ENCODE measurements at regions not wholly inside any gene's neighbourhood (a gene's known extent, or its start where the extent isn't known, plus 50 kb on each side); places are given as distances from the start of the nearest gene placed in this dataset.

- Histone ChIP-seq H3K9me3 (ENCODE audit: insufficient read depth, low read length, severe bottlenecking) (no peaks in the 10 kb centered on the region), H4K20me1 (ENCODE audit: insufficient read depth, low read length) (no peaks in the 10 kb centered on the region), H3K4me1 (ENCODE audit: insufficient read depth, low read length) (no peaks in the 10 kb centered on the region), H3K9ac (ENCODE audit: low read depth, low read length) (no peak overlapping the region), H3K4me3 (ENCODE audit: low read depth in 1 of 2, low read length in 2 of 2) (no peak overlapping the region), H3K27me3 (ENCODE audit: insufficient read depth, low read length, poor library complexity) (no peaks in the 10 kb centered on the region), H3K27ac (ENCODE audit: low read length) (no peak overlapping the region), H3K4me2 (ENCODE audit: insufficient read depth, low read length) (no peak overlapping the region), H3K79me2 (ENCODE audit: insufficient read depth, low read length) (no peaks in the 10 kb centered on the region), H3K36me3 (ENCODE audit: insufficient read depth, low read length) (no peaks in the 10 kb centered on the region), H2AFZ (ENCODE audit: low read depth, low read length) (no peak overlapping the region)
- no peak for DNase-seq
- TF ChIP-seq CTCF (IDR thresholded peaks at IDR 0.05; ENCODE audit: borderline replicate concordance, extremely low read depth, low read length, poor library complexity, severe bottlenecking), result no peak
- TF ChIP-seq EZH2 (IDR thresholded peaks at IDR 0.05; ENCODE audit: borderline replicate concordance, low read depth, low read length, severe bottlenecking), result no peak
- no peak for ATAC-seq (ENCODE audit: insufficient read depth, low read depth)
Observed at GRCh38 chr7:54955696-54956420, 63.0 kb upstream of the EGFR start.

DNA sequence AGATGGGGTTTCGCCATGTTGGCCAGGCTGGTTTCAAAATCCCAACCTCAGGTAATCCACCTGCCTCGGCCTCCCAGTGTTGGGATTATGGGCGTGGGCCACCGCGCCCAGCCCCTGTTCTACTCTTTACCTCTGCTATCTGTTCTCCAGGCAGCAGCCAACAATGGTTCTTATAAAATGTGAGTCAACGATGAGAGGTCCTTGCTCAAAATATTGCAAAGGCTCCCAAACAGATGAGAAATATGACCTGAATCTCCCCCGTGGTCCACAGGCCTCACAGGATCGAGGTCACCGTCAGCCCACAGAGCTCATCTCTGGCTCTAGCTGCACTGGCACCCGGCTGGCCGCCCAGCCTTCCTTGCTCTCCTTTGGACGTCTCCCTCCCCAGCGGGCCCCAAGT, 62.0 kb upstream of the EGFR start:
- Histone ChIP-seq H3K4me3 (ENCODE audit: low read depth in 1 of 2, low read length in 2 of 2) (no peak overlapping the region), H3K36me3 (ENCODE audit: insufficient read depth, low read length) (no peaks in the 10 kb centered on the region), H3K27me3 (ENCODE audit: insufficient read depth, low read length, poor library complexity) (no peaks in the 10 kb centered on the region), H3K9me3 (ENCODE audit: insufficient read depth, low read length, severe bottlenecking) (no peaks in the 10 kb centered on the region), H3K79me2 (ENCODE audit: insufficient read depth, low read length) (no peaks in the 10 kb centered on the region), H3K9ac (ENCODE audit: low read depth, low read length) (no peak overlapping the region), H3K27ac (ENCODE audit: low read length) (no peak overlapping the region), H4K20me1 (ENCODE audit: insufficient read depth, low read length) (no peaks in the 10 kb centered on the region), H2AFZ (ENCODE audit: low read depth, low read length) (no peak overlapping the region), H3K4me1 (ENCODE audit: insufficient read depth, low read length) (no peaks in the 10 kb centered on the region), H3K4me2 (ENCODE audit: insufficient read depth, low read length) (no peak overlapping the region)
- ATAC-seq (ENCODE audit: insufficient read depth, low read depth) (no peak), DNase-seq (no peak)
- TF ChIP-seq EZH2 (IDR thresholded peaks at IDR 0.05; ENCODE audit: borderline replicate concordance, low read depth, low read length, severe bottlenecking) (no peak), CTCF (IDR thresholded peaks at IDR 0.05; ENCODE audit: borderline replicate concordance, extremely low read depth, low read length, poor library complexity, severe bottlenecking) (no peak)

- H3K4me2 ChIP-seq (ENCODE audit: insufficient read depth, low read length), result no peak overlapping the region
- no peak for ATAC-seq (ENCODE audit: insufficient read depth, low read depth)
Observed at GRCh38 chr7:54960517-54960916, 58.3 kb upstream of the EGFR start.

More at GRCh38 chr7:54960517-54960916, 58.3 kb upstream of the EGFR start:
- DNase-seq, result no peak
- Histone ChIP-seq H3K27me3 (ENCODE audit: insufficient read depth, low read length, poor library complexity) (no peaks in the 10 kb centered on the region), H3K27ac (ENCODE audit: low read length) (no peak overlapping the region), H3K4me3 (ENCODE audit: low read depth in 1 of 2, low read length in 2 of 2) (no peak overlapping the region), H3K36me3 (ENCODE audit: insufficient read depth, low read length) (no peaks in the 10 kb centered on the region), H3K9me3 (ENCODE audit: insufficient read depth, low read length, severe bottlenecking) (no peaks in the 10 kb centered on the region), H3K79me2 (ENCODE audit: insufficient read depth, low read length) (no peaks in the 10 kb centered on the region), H2AFZ (ENCODE audit: low read depth, low read length) (no peak overlapping the region), H3K4me1 (ENCODE audit: insufficient read depth, low read length) (no peaks in the 10 kb centered on the region), H3K9ac (ENCODE audit: low read depth, low read length) (no peak overlapping the region), H4K20me1 (ENCODE audit: insufficient read depth, low read length) (no peaks in the 10 kb centered on the region)
- TF ChIP-seq CTCF (IDR thresholded peaks at IDR 0.05; ENCODE audit: borderline replicate concordance, extremely low read depth, low read length, poor library complexity, severe bottlenecking) (no peak), EZH2 (IDR thresholded peaks at IDR 0.05; ENCODE audit: borderline replicate concordance, low read depth, low read length, severe bottlenecking) (no peak)
